ENCODE measurements at regions not wholly inside any gene's neighbourhood (a gene's known extent, or its start where the extent isn't known, plus 50 kb on each side); places are given as distances from the start of the nearest gene placed in this dataset.

DNA sequence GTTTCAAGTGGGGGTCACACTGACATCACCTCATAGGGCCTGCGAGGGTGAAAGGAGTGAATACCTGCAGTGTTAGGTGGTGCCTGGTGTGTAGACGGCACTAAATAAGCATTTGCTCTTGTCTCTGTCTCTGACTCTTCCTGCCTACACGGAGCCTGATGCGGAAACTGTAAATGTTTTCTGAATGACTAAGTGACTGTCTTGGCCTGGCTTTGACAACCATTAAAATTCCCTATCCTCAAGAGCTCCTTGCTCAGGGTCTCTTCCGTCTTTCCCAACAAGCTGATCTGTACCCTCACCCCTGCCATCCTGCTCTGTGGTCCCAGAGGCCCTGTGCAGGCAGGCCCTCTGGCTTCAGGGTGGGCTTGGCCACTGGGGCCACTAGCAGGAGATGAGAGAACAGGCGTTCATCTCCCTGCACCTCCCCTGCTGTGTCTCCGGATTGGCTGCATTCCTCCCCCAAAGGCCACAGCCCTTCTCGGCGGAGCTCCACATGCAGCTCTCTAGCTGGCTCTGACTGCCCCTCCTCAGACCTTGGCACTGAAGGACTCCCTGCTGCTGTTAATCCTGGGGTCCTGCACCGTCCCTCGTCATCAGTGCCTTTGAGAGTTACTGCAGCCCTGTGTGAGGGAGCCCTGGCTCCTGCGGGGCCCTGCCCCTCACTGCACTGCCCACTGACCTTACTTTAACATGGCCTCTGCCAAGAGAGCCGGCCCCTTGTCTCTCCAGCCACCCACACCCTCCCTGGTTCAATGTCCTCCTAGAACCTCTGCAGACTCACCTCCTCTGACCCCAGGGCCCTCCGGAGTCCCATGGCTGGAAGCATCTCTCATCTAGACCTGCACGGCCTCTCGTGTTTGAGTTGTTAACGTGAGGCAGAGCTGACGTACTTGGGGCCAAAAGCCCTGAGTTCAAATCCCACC, 211.1 kb downstream of the MATN1 start:
- DNase-seq: peak; percentile 79

DNA sequence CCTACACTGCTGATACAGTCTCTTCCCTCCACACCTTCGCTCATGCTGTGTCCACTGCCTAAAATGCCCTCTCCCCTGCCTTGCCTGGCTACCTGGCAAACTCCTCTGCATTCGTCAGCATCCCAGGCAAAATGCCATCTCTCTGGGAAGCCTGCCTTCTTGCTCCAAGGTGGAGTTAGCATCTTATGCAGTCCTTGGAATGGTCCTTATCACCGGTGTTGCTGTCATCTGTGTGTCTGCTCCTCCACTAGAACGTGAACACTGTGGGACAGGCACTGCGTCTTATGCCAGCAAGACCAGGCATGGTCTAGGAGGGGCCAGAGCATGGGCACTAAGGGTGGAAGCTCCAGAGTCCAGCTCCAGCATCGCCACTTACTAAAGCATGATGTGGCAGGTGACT, 211.8 kb downstream of the MATN1 start:
- no peak for DNase-seq

DNA sequence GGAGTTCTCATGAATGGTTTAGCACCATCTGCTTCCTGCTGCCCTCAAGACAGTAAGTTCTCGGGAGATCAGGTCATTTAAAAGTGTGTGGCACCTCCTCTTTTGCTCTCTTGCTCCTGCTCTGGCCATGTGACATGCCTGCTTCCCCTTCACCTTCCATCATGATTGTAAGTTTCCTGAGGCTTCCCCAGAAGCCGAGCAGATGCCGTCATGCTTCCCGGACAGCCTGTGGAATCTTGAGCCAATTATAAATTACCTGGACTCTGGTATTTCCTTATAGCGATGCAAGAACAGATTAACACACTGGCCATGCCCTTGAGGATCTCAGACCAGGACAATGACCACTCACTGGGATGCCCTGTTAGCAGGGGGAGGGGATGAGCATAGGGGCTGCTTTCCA, 212.3 kb downstream of the MATN1 start:
- DNase-seq: no peak

DNA sequence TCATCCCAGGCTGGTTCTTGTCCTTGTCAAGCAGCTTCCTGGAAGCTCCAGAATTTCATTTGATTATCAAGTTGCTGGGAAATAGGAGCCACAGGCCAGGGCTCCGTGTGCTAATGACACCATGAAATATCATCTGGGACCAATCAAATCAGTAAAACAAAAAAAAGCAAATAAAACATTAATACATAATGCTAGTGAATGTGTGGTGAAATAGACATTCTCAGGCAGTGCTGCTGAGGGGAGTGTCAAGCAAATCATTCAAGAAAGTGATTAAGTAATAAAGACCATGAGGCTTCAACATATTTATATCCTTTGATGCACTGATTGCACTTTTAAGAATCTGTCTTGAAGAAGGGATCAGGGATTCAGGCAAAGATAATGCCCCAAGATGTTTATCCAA, 213.7 kb downstream of the MATN1 start:
- DNase-seq: no peak

DNA sequence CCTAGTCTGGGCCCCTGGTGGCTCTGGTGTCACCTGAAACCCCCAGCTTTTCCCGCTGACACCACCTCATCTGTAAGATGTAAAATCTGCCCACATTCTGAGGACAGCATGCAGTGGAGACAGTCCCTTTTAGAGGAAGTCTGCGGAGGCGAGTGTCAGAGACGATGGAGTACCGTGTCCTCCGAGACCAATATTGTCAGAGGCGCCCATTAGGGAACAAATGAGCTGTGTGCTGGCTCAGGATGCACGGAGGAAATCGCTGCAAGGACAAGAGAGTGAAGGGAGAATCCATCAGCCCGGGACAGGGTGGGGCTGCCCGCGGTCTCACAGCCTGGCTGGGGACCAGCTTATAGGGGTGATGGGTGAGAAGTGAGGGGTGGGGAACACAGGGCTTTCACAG, 214.8 kb downstream of the MATN1 start:
- DNase-seq: no peak

DNA sequence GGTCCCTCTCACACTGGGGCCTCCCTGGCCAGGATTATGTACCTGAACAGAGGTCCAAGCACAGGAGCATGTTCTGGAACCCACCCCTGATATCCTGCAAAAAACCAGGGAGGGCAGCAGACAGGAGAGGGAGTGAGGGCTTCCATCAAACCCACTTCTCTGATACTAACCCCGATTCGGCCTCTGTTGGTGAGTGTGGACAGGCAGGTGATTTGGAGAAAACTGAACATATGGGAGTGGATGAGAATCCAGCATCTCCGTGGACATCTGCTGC, 215.3 kb downstream of the MATN1 start:
- DNase-seq: no peak

DNA sequence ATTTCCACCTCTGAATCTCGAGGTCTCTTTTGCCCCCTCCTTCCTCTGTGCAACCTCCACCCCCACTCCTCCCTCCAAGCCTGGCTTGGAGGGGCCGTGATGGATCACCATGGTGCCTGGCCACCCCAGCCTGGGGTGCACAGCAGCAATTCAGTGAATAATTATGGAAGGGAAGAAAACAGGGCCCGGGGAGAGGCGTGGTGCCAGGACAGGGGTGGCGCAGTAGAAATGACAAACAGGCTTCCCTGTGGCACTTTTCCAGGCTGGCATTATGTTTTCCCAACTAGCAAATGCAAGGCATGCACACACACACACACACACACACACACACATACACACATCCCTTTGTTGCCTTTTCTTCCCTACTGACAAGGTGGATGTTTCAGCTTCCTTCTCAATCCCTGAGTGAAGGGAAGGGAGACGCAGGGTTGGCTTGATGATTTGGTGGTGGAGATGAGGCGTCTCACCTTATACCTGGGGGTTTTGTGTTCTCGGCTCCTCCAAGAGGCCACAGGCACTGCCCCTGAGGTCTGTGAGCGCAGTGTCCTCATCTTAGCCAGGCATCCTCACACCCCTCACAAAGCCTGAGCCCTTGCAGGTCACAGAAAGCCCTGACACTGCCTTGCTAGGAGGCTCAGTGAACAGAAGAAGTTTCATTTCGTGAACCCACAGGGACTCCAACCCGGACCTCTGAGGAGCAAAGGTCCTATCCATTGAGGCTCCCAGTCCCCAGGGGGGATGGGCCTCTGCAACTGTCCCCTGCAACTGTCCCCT, 215.8 kb downstream of the MATN1 start:
- no peak for DNase-seq

DNA sequence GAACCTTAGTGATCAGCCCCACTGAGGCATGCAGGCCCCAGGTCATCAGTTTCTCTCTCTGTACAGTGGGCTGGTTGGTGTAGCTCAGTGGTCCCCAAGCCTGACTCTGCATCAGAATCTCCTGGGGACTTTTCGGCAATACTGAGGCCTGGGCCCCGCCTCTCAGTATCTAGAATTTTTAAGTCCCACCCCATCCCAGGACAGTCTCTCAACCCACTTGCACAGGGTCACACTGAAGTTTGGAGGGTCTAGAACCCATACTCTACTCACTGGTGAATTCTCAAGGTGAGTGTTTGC, 216.4 kb downstream of the MATN1 start:
- no peak for DNase-seq

DNA sequence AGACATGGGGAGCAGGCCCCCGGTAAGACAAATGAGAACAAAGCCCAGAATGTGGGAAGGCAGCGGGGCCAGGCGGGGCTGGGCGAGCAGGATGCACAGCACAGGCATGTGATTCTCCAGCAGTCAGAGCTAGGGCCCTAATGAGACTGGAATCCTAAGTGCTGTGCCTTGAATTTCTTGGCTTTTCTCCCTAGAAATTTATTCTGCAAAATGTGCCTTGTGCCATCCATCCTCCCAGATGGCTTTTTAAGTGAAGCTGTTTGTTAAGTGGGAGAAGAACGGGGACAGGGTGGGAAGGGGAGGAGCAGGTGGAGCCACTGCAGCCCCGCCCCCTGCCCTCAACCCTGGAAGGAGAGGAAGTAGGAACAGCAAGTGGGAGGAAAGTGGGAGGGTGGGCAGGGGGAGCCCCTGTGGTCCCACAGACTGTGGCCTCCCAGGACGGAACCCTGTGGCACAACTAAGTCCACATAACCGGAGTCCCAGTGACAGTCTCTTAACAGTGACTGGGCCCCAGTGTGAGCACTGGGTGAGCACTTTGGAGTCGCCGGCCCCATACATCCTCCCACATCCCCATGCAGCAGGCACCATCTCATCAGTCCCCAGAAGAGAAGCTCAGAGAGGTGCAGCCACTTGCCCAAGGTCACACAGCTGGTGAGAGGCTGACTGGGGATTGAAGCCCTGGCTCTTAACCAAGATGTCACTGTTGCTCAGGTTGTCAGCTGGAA, 216.9 kb downstream of the MATN1 start:
- DNase-seq: no peak

DNA sequence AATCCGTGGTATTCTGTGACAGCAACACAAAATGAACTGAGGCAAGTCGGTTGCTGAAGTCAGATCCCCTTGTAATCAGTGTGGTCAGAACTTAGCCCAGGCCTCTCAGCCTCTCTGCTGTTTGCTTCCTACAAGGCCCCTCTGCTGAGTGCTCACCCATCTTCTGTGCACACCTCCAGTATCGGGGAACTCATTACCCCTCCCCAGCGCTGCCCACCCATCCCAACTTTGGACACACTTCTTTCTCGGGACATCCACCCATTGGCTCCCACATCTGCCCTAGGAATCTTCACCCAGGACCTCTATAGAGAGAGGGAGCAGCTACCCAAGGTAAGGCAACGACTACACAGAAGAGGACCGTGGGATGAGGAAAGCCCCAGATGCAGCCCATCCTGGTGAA, 217.5 kb downstream of the MATN1 start:
- DNase-seq: no peak

DNA sequence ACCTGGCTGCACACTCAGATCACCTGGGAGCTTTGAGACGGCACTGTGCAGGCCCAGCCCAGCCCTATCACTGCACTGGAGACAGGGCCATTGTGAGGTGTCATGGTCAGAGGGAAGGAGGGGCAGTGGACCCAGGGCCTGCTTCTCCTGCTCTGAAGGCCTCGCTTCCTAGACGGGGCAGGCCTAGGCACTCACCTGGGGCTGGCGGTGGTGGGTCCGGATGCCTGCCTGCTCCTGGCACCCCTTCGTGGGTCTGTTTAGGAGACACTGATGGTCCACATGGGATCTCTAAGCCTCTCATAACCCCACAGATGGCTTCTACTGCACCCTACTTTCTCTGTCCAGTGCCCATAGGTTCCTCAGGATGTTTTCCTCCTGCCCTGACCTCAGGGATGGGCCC, 230.9 kb downstream of the MATN1 start:
- DNase-seq: no peak

DNA sequence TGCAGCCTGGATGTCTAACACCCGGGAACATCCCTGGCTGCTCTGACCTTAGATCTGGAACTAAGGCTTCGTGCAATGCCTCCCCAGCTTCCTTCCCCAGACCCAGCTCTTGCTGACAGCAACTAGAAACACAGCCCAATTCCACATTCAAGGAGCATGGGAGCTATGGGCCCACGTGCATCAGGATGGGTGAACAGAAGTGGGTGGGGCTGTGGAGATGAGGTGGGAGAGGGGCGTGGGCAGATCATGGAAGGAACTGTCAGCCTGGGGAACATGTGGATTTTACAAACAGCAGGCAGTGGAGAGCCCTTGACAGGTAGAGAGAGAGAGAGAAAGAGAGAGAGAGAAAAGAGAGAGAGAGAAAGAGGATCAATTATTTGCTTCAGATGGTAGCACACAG, 231.6 kb downstream of the MATN1 start:
- no peak for DNase-seq

DNA sequence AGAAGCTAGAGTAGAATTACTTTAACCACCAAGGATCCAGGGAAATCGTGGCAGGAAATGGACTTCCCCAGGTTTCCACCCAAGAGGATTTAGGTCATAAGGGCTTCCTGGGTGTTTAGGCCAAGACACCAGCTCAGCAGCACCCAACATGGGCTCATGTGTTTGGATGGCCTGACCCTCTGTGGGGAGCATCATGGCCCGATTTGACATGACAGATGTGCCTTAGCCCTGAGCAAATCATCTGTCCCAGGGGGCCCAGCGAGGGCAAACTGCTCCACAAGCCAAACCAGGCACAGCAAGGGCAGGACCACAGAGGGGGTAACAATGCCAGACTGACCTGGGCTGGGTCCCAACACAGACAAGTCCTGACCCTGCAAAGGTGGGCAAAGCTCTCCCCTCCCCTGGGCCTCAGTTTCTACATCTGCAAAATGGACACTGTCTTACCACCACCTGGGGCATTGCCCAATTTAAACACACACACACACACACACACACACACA, 232.8 kb downstream of the MATN1 start:
- DNase-seq: no peak

DNA sequence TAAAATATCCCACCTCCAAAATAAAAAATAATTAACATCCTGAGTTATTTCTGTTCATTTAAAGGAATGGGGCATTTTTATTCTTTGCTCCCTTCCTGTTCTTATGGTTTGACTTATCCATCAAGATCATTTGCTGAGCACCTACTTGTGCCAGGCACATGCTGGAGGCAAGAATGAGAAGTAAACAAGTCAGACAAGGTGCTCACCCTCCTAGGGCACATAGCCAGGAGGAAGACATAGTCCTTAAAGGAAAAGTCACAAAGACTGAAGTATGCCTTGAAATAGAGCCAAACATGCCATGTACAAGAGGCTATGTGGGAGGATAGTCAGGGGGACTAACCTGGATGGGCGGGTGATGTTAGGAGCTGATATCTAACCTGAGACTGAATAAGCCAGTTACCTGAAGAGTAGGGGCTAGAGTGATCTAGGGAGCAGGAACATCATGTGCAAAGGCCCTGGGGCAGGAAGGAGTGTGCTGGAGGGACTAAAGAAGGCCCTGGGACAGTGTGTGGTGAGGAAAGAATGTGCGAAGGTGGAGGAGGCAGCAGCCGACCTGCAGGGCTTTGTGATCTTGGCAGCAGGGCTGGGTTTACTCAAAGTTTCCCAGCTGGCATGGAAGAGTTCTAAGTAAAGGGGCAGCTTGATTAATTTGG, 233.5 kb downstream of the MATN1 start:
- no peak for DNase-seq

DNA sequence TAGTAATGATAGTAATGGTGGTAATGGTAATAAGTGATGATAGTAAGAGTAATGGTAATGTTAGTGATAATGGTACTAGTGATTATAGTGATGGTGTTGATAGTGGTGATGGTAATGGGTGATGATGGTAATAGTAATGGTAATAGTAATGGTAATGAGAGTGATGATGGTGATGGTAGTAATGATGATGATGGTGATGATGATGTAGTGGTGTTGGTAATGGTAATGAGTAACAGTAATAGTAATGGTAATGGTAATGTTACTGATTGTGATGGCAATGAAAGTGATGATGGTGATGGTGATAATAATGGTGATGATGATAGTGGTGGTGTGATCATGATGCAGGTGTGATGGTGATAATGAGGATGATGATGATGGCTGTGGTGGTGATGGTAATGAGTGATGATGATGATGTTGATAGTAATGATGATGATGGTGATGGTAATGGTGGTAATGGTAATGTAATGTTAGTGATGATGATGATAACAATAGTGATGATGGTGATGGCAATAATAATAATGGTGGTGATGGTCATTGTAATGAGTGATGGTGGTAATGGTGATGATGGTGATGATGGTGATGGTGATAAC, 235.0 kb downstream of the MATN1 start:
- no peak for DNase-seq

DNA sequence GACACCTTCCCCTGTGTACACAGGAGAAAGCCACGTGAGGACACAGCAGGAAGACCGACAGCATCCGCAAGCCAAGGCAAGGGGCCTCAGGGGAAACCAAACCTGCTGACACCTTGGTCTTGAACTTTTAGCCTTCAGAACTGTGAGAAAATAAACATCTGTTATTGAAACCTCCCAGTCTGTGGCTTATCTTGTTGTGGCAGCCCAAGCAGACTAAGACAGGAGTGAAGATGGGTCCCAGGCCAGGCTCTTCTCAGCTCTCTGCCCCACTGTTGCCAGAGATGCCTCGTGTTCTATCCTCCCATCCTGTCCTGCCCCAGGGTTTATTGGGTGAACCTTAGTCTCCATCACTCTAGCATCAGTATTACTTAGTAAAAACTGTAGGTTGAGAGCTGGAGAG, 236.3 kb downstream of the MATN1 start:
- no peak for DNase-seq

DNA sequence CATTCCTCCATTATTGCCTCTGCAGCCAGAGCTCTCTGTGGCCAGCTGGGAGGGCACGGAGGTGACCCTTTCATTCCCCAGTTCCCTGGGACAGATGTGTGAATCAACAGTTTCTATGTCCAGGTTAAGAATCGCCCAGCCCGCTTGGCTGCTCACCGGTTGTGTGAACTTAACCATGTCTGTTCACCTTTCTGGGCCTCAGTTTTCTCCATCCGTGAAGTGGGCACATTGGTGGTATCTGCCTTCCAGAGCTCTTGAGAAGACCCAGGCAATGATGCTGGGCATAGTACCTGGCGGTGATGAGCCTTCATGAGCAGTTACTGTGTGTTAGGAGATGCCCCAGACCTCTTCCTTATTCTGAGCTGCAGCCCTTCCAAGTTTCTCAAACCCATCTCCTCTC, 238.3 kb downstream of the MATN1 start:
- DNase-seq: no peak

DNA sequence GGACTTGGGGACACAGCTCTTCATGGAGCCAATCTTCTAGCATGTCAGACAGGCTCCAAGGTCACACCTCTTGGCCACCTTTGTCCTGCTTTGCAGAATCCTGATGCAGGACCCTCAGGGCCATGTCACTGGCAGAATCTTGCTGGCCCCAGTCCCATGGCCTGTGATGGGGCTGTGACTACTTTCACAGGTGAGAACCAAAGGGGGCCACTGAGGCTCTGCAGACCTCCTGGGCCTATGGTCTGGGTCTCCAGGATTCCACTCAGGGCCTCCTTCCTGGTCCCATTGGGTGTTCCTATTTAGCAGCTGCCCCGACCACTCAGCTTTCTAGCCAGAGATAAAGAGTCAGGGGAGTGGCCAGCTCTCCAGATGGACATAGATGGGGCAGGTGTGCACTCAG, 238.7 kb downstream of the MATN1 start:
- DNase-seq: no peak

DNA sequence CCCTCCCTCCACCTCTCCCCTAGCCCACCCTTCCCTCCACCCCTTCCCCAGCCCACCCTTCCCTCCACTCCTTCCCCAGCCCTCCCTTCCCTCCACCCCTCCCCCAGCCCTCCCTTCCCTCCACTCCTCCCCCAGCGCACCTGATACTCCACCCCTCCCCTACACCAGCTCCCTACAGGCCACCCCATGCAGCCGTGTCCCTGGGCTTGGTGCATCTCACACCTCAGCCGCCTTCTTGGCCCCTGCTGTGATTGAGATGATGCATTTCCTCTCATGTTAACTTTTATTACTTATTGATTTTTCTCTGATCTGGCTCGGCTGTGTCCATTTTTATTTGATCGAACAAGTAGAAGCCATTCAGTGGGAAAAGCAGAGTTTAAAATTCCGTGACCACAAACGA, 243.8 kb downstream of the MATN1 start:
- no peak for DNase-seq

DNA sequence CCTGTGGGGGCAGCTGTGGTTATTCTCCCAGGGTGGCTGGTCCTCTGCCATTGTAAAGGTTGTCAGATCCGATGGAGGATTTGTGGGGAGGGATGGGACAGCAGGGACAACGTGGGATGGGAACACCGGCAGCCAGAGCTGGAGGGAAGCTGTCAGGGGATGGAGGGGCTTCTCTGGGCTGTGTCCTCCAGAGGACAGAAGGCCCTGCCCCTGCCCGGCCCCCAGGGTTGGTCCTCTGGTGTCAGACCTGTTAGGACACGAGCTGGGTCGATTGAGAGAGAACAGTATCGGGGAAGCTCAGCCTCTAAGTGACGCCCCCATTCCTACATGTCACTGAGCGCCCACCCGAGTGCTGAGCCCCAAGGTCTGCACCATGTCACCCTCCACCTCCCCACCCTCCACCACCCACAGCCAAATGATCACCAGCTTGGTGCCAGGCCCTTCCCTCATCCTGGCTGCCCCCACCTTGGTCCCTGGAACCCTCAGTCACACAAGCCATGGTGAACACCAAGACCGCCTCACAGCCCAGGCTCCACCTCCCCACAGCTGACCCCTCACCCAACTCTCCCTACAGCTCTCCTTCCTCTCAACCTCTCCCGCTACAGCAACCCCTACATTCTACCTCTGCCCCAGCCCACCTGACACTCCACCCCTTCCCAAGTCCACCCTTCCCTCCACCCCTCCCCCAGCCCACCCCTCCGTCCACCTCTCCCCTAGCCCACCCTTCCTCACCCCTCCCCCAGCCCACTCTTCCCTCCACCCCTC, 244.4 kb downstream of the MATN1 start:
- no peak for DNase-seq

DNA sequence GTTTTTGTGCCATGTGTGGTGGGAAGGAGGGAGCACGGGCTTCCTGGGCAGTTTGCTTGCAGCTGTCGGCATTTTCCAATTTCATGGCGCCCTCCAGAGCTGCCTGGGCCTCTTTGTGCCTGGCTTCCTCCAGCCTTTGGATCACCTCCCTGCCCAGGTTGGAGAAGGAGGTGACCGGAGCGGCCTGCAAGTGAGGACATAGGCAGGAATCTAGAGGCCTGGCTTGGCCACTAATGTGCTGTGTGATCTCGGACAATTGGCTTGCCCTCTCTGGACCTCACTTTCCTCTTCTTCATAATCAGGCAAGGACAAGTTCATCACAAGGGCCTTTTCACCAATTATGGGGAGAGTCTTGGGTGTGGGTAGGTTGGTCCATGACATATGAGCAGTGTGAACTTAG, 245.1 kb downstream of the MATN1 start:
- DNase-seq: no peak

DNA sequence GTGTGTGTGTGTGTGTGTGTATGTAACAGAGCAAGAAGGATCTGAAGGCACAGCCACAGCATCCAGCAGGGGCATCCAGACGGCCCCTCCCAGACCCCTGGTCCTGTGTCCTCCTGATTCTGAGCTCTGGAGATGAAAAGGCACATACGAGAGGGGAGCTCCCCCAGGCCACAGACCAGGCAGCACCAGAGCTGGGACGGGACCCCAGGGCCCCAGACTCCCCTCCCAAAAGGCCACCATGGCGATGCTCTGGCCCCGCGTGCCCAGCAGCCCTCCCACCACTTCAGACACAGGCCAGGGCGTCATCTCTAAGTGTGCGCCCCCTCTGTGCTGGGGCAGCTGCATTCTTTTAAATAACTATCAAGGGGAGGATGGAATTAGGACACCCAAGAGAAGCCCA, 245.8 kb downstream of the MATN1 start:
- no peak for DNase-seq

All from EL (cell line).